Pons (tissue), 1 donor: ENCODE measurements at regions not wholly inside any gene's neighbourhood (a gene's known extent, or its start where the extent isn't known, plus 50 kb on each side); places are given as distances from the start of the nearest gene placed in this dataset.
A peak's percentile ranks its signal among the peaks of the same experiment; 100 is the strongest.

Source experiments
- DNase-seq: peaks from one replicate; pipeline ENCODE4 v3.0.0-alpha.2; 2016; ENCODE audit warnings: low spot score

DNA sequence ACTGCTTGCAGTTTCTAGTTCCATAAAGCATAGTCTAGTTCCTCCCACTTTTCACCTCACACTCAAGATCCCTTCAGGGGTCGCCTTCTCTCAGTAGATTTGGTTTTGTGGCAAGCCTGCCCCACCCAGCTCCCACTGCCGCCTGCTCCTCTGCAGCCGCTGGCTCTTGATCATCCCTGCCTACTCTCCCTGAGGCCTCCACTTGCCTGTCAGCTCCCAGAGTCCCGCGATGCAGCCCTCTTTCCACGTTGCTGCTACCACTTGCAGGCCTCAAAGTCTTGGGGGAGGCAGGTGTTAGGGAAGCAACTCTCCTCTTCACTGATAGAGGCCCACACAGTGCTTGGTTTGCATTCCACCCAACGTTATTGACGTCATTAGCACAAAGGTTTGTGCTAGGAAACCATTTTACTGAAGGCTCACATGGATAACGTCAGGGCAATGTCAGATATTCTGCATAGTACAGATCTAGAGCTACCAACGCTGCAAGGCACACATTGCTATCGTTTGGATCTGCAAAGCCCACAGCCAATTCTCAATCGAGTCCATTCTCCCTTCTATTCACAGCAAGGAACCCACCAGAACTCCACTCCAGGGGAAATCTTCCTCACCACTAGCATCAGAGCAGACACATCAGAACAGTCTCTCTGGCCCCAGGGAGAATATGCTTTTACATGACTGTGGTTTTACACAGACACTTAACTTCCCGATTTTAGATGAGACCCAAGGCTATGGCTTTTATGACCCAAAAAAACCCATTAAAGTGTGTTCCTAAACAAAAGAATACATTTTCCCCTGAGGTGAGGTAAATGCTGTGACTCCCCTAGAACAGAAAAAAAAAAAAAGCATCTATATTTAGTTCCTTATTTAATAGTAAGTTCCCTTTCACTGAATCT, 519.5 kb upstream of the CAMK1G start:
- DNase-seq = no peak

- DNase-seq = no peak
These were observed 518.4 kb upstream of the CAMK1G start for GRCh38 chr1:209064850-209065706.

DNA sequence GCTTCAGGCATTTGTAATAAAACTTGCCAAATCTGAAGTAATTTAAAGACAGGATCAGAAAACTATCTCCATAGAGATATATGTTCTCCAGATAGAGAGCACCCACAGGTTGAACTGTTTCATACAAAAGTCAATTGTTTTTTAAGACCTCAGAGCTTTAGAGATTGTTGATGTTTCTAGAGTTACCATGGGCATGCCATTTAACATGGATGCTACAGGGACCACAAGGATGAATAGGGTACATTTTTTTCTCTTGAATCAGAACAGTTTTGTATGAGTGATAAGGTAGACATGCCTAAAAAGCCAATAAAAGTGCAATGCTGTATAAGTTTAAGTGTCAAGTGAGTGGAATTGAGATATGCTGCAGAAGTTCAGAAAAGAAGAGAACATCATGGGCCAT, 511.0 kb upstream of the CAMK1G start:
- no peak for DNase-seq

GRCh38 chr1:209073879-209074278, 509.6 kb upstream of the CAMK1G start:
- no peak for DNase-seq

GRCh38 chr1:209074575-209075250, 508.8 kb upstream of the CAMK1G start:
- DNase-seq = no peak

GRCh38 chr1:209076688-209077087, 506.8 kb upstream of the CAMK1G start:
- DNase-seq = no peak

DNA sequence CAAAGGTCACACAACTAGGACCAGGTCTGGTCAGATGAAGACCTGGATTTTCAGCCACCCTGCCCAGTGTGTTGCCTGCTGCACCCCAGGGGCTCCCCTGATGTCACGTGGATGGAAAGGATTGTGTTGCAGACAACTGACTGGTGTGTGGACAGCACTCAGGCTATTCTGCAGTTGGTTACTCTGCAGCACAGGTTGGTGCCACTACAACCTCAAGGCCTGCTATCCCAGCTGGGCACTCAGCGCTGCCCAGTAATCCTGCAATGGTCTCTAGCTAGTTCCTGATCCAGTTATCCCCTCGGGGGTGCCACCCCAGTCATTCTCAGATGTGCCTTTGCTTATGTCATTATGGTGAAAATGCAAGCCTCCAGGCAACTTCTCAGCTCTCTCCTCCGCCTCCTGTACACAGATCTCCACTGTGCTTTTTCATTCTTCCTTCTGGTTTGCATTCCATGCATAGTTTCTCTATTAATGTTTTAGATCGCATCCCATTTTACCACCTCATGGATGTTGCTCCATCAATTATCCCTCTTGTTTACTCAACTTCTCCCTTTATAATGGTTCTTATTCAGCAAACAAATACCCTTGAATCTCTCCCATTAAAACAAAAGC, 503.2 kb upstream of the CAMK1G start:
- DNase-seq = no peak

DNA sequence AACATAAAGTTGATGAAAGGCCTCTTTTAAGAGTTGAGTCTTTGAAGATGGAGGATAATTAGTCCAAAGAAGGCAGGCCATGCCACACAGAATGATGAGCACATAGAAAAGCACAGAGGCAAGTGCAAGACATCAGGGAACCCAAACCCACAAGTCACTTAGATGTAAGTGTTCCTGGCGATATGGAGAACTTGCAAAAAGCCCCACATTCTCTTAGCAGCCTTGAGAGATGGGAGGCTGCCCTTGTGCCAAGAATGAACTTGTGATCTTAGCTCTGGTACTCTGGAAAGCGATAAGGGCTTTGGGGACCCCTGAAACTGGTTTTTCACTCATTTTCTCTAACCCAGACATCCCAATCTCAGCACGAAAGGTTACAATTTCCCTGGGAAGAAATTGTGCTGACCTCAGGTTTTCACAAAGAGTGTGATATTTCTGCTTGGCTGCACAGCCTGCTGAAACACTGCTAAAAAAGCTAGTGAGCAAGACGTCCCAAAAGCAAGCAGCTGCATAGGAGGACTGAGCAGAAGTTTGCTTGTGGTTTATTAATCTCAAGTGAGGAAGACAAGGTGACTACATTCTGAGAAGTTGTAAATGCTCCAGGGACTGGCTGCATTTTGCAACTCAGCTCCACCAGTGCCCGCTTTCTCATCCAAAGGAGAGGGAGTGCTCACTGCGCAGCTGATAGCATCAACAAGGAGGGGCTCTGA, 496.9 kb upstream of the CAMK1G start:
- DNase-seq = no peak

GRCh38 chr1:209094384-209094783, 489.1 kb upstream of the CAMK1G start:
- no peak for DNase-seq

DNA sequence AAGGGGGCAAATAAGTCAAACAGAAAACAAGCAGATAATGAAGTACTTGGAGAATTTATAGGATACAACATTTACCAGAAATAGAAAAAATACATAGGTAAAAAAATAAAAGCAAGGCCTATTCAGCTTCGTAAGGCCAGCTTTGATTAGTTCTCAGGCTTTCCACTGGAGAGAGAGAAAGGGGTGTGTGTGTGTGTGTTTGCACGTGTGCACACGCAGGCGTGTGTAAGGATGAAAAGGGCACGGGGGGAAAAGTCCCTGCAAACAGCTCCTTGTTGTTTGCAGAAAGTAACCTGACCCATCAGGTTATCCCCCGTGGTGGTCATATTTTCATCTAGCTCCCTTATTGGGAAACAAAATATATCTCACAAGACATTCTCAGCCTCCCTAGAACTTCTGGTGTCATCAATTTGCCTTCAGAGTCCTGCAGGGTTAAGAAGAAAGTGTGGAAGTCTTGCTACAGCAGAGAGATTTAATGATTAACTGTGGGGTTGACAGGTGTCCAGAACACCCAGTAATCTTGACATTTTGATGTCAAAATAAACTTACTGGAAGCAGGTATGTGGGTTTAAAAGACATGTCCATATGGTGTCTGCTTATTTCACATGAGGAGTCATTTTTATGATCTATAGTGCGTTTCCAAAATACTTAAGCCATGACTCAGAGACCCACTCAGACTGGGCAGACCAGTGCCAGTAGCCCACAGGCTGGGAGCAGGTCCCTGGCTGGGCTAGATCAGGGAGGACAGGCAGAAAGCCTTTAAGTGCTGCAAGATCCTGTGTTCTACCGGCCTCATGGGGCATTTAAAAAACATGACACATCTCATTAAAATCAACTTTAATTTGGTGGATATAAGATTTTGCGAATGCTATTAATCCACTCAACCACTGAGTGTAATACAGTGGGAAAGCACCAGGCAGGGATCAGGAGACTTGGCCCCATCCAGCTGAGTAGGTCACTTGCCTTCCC, 487.6 kb upstream of the CAMK1G start:
- DNase-seq = no peak

DNA sequence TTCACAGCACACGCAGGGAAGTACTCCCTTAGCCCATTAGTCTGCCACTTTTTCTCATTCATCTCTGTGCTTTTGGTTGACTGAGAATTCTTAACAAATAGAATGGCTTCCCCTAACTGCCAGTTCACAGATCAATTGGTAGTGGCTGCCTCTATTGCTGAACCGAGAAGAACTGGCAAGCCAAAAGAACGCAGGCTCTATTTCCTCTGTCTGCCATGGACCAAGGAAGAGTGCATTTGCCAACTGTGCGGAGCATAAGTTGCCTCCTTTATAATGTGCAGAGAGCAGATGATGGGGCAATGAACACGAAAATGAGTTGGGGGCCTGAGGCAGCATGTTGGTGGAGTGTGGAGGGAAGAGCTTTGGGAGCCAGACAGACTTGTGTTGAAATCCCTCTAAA, 483.1 kb upstream of the CAMK1G start:
- no peak for DNase-seq

- no peak for DNase-seq
These were observed 482.4 kb upstream of the CAMK1G start for GRCh38 chr1:209101106-209101505.

- DNase-seq = no peak
These were observed 481.4 kb upstream of the CAMK1G start for GRCh38 chr1:209102120-209102519.

- no peak for DNase-seq
These were observed 481.0 kb upstream of the CAMK1G start for GRCh38 chr1:209102531-209102930.

- no peak for DNase-seq
These were observed 480.4 kb upstream of the CAMK1G start for GRCh38 chr1:209103092-209103491.

- DNase-seq = no peak
These were observed 478.9 kb upstream of the CAMK1G start for GRCh38 chr1:209104646-209105045.

DNA sequence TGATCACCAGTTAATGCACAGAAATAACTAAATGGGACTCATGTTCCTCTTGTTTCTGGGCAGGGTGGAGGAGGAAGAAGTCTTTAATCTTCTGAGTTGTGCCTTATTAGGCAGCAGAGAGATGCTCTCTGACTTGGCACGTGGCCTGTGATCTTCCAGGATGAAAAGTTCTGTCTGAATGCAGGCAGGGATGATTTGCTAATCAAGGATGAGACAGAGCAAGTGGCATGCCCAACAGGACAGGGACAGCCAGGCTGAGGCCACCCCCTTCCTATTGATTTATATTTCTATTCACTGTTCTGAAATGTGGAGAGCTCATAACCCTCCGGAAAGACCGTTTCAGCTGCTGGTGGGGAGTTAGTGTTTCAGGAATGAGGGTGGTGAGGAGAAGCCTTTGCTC, 477.8 kb upstream of the CAMK1G start:
- no peak for DNase-seq

DNA sequence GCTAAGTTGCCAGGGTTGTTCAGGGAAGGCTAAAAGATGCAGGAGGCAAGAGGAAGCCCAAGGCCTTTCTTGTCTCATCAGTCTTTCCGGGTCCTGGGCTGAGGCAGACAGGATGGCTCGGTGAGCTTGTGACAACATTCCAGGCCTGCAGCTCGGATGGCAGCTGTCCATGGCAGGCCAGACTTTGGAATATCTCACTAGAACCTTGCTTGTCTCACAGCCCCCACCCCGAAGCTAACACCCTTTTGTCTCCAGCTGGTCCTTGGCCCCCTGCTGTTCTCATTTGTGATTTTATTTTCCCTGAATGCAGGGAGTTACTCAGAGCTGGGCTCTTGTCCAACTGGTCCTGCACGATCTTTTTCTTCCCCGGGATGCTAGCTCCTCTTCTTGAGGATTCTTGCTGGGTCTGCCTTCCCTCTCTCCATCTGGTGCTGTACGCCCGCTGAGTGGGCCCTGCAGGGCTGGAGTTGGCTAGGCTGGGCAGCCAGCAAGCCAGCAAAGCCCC, 477.2 kb upstream of the CAMK1G start:
- peak; percentile 32 for DNase-seq

DNA sequence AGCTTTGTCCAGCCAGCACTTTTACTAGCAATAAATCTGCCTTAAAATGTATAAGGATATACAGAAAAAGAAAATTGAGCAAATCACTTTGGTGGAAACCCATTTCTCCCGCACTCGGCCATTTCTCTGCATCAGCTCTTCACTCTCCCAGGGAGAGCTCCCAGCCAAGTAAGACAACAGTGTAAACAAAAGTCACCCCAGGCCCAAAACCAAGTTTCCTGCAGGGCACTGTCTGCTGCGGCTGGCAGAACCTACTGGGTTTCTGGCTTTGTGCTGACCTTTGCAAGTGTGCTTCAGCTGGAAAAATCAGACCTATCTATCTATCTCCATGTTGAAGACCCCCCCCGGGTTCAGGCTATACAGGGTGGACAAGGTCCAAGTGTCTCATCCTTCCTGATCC, 476.7 kb upstream of the CAMK1G start:
- no peak for DNase-seq

- DNase-seq = no peak
These were observed 476.0 kb upstream of the CAMK1G start for GRCh38 chr1:209107535-209107934.
